Body of pancreas (tissue), 4 donors: ENCODE measurements at regions not wholly inside any gene's neighbourhood (a gene's known extent, or its start where the extent isn't known, plus 50 kb on each side); places are given as distances from the start of the nearest gene placed in this dataset.

ENCODE experiments used
- POLR2A ChIP-seq, 3 donors: fragments of 450-650 bp; IDR thresholded peaks; one replicate each; pipeline ENCODE4 v1.6.1; 2016; ENCODE audit warnings: antibody characterized with exemption in 3 of 3, mild to moderate bottlenecking in 2 of 3
- TF ChIP-seq, protein P1 (sequence below), 7 experiments: fragments of 450-650 bp in 4 of 7; fragments of 200-600 bp in 3 of 7; sonication (generic) in 3 of 7; IDR thresholded peaks; one replicate each; pipeline ENCODE4 v1.5.1; 2016 to 2019; ENCODE audit warnings: antibody characterized with exemption in 7 of 7

DNA sequence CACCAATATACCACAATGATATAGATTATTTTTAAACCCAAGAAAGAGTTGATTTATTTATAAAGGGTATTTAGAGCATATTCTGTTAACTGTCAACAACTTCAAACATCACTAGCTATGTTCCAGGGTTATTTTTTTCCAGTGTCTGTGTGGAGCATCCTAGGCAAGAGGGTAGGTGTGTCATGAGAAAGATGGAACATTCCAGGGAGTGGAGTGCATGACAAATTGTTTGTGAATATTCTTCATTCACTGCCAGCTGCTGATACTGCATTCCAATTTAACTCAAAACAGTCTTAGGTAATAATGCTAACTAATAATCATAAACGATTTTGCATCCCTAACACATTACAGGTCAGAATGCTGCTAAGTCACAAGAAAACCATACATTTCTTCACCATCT is 148.7 kb upstream of the RASGEF1B start:
- no peak for TF ChIP-seq POLR2A (IDR thresholded peaks at IDR 0.05)
- TF ChIP-seq, protein P1, sequence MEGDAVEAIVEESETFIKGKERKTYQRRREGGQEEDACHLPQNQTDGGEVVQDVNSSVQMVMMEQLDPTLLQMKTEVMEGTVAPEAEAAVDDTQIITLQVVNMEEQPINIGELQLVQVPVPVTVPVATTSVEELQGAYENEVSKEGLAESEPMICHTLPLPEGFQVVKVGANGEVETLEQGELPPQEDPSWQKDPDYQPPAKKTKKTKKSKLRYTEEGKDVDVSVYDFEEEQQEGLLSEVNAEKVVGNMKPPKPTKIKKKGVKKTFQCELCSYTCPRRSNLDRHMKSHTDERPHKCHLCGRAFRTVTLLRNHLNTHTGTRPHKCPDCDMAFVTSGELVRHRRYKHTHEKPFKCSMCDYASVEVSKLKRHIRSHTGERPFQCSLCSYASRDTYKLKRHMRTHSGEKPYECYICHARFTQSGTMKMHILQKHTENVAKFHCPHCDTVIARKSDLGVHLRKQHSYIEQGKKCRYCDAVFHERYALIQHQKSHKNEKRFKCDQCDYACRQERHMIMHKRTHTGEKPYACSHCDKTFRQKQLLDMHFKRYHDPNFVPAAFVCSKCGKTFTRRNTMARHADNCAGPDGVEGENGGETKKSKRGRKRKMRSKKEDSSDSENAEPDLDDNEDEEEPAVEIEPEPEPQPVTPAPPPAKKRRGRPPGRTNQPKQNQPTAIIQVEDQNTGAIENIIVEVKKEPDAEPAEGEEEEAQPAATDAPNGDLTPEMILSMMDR (IDR thresholded peaks at IDR 0.05), result no peak
